GM18909 (cell line): ENCODE measurements at regions not wholly inside any gene's neighbourhood (a gene's known extent, or its start where the extent isn't known, plus 50 kb on each side); places are given as distances from the start of the nearest gene placed in this dataset.
A peak's percentile ranks its signal among the peaks of the same experiment; 100 is the strongest.

Experiments
- ATAC-seq: cut with Tn5 transposase; IDR thresholded peaks from one replicate; pipeline ENCODE4 v1.9.1; 2021; ENCODE audit warnings: mild to moderate bottlenecking; ENCODE audit not compliant: unreplicated experiment, poor library complexity

GRCh38 chrX:139297638-139298037, 232.9 kb upstream of the F9 start:
- no peak for ATAC-seq

DNA sequence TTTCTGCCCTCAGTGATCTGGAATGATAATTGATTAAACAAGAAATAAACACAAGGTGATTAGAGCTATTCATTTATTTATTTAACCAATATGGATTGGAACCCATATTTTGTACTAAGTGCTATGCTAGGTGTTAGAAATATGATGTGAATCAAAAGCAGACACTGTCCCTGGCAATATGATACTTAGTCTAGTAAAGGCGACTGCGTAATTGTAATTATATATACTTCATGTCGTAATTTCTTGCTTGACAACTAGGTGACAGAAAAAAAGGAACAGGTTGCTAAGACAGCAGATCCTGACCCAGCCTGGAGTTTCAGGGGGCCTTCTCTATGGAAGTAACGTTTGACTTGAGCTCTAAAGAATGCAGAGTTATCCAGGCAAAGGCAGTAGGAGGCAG, 236.5 kb upstream of the F9 start:
- no peak for ATAC-seq

DNA sequence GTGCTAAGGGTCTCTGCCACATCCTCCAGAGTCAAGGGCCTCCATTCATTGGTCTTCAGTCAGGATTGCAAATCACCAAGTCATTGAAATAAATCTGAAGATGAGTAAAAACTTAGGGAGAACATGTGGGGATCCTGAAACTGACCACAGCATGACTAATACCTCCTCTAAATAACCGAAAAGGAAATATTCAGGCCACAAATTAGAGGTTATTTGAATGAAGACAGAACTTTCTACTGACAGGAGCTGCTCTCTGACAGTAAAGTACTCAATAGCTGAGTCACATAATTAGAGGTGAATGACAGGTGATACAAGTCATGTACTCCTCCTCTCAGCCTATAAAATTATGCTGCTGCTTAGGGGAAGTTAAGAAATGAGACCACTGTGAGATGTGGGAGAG, 240.2 kb upstream of the F9 start:
- ATAC-seq = peak; percentile 74

DNA sequence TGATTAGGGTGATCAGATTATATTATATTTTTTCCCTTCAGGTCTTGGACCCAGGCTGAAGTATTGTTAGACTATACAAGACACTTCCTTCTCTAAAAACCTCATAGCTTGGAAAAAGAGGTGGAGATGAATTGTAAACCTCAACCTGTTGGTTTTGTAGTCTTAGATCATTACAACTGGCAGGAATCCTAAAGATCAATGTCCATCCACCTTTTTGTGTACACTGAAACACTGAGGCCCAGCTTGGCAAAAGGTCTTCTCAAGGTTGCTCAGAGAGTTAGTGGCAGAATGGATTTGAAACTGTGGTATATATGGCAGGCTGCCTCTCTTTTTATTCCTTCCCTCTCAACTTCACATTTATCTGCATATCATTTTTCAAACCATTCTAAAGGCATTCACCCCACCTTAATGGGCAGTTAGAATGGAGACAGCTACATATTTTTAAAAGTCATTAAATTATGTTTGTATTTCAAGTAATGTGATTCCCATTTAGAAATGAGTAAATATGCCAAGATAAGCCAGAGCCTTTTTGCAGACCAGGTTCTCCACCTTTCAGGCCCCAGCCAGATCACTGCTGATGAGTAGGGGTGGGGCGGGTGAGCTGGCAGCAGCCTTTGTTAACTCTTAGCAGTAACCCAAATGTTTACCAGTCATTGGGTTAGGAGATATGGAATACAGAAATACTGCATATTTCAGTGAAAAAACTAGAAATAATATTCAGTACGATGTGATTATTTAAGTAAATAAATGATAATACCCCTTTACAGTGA, 243.2 kb upstream of the F9 start:
- ATAC-seq = no peak

DNA sequence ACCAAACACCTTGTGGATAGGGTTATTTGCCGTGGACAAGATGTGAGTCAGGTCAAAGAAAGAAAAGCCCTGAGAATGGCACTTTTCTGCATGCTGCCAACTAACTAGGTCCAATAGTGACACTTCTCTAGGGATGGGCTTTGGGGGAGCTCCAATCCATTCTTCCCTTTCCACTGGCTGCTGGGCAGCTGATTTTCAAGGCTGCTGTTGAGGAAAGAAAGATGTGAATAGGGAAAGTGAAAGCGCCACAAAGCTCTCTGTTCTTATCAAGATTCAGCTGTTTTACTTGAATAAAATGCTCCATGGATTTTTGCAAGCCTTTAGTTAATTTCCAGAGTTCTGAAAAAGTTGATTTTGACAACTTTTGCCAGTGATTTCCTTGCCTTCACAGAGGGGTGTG, 244.2 kb upstream of the F9 start:
- no peak for ATAC-seq

- no peak for ATAC-seq
Measured at GRCh38 chrX:139267851-139268250, 262.7 kb upstream of the F9 start.

DNA sequence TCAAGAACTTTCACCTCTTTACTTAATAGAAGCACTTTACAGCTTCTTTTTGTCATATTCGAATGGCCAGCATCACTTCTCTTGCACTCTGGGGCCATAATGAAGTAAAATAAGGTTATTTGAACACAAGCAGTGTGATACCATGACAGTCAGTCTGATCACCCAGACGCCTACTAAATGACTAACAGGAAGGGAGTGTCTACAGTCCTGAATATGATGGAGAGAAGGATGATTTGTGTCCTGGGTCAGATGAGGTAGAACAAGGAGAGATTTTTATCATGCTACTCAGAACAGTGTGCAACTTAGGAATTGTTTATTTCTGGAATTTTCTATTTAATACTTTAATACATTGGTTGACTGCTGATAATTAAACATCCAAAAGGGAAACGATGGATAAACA, 284.2 kb upstream of the F9 start:
- ATAC-seq = no peak

DNA sequence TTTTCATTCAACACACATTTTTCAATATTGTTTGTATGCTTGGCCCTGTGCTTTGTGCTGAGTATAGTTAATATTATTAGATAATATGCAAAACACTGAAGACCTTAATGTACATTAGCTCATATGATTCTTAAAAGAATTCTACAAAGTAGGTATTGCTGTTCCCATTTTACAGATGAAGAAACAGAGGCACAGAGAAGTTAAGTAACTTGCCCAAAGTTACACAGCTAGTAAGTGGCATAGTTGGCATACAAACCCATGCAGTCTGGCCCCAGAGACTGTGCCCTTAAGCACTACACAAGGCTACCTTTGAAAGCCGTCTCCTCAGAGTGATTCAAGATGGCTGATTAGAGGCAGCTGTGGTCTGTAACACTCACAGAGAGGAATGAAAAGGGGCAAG, 293.4 kb upstream of the F9 start:
- ATAC-seq = no peak

GRCh38 chrX:139234898-139235297, 295.6 kb upstream of the F9 start:
- no peak for ATAC-seq

GRCh38 chrX:139224953-139225665, 305.4 kb upstream of the F9 start:
- ATAC-seq = no peak

DNA sequence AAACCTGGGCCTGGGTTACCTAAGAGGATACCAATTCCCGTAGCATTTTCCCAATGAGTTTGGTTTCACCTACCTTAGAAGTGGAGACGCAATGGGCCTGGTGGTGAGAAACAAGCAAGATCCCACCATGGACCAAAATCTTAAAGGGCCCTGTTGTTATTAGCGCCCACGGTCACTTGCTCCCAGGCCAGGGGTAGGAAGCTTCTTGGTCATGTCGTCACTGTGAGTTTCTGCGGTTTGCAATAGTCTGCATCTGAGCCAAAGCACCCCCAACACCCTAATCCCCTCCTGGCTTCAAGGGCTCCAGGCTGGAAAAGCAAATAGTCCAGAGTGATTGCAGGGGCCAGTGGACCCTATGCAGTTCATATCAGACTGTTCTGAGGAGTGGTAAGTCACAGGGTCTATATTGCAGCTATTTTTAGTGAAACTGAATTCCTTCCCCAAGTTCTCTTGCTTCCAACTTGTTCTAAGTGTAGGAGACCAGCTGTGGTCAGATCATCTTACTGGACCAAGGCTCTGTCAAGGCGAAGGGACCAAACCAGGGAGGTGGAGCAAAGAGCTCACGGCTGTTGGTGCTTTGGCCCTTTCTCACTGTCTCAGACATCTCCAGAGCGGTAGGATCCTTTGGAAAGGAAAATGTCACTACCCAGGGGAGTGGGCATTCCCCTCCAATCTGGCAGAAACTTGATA, 307.9 kb upstream of the F9 start:
- ATAC-seq = no peak

- no peak for ATAC-seq
Measured at GRCh38 chrX:139213241-139213709, 317.3 kb upstream of the F9 start.

GRCh38 chrX:139211568-139212182, 318.9 kb upstream of the F9 start:
- no peak for ATAC-seq

DNA sequence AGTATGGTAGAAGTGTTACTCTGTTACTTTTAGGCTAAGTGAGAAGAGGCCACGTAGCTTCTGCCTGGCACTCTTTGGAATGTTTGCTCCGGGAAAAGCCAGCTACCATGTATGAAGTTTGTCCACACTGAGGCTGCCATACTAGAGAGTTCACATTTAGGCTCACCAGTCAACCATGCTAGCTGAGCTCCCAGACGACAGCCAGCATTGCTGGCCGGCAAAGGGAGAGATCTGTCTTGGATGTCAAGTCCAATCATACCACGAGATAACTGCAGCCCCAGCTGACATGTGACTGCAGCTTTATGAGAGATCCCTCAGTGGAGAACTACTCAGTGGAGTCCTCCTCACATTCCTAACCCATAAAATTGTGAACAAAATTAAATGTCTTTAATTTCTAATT, 321.2 kb upstream of the F9 start:
- no peak for ATAC-seq

- ATAC-seq = no peak
Measured at GRCh38 chrX:139207655-139208054, 322.9 kb upstream of the F9 start.

DNA sequence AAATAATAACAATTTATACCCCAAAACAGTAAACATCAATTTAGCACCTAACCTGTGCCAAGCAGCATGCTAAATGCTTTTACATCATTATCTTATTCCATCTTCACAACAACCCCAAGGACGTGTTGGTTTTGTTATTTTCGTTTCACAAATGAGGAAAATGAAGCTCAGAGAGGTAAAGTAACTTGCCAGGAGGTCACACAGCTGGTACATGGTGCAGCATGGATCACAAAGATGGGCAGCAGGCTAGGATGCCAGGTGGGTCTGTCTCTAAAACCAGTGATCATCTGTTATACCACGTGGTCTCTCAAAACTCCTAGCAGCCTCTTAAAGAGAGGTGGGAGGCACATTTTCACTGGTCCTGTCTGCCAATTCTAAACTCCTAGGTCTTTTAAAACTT, 323.6 kb upstream of the F9 start:
- ATAC-seq = no peak

GRCh38 chrX:139204898-139205667, 325.5 kb upstream of the F9 start:
- peak; percentile 58 for ATAC-seq

- ATAC-seq = no peak
Measured at GRCh38 chrX:139204571-139204897, 326.0 kb upstream of the F9 start.

GRCh38 chrX:139203651-139204570, 326.6 kb upstream of the F9 start:
- no peak for ATAC-seq
